WTC11 (cell line): ENCODE measurements at regions not wholly inside any gene's neighbourhood (a gene's known extent, or its start where the extent isn't known, plus 50 kb on each side); places are given as distances from the start of the nearest gene placed in this dataset.

ENCODE experiments used
- ATAC-seq: fragments of 200-7000 bp; cut with Tn5 transposase; 2 replicates; pipeline ENCODE4 v1.10.0; 2021; ENCODE audit warnings: mild to moderate bottlenecking, moderate library complexity
- CTCF ChIA-PET: fragments of 300-600 bp; sonication (Branson Sonifier 250); formaldehyde crosslinking; loops from one replicate; lab custom pipeline; 2021; ENCODE audit warnings: antibody characterized with exemption; lab: Charles Lee
- POLR2A ChIA-PET: fragments of 350-600 bp; sonication (Branson Sonifier 250); formaldehyde crosslinking; loops from one replicate; lab custom pipeline; 2021; ENCODE audit warnings: antibody characterized with exemption; lab: Charles Lee
- DNase-seq: peaks from one replicate; pipeline ENCODE4 v3.0.0; 2021; ENCODE audit warnings: low spot score
- H3K27ac Mint-ChIP-seq: 2 replicates; pipeline ENCODE4 v1.8.0; 2021; ENCODE audit warnings: mixed read lengths
- H3K27me3 Mint-ChIP-seq: 2 replicates; pipeline ENCODE4 v1.8.0; 2021; ENCODE audit warnings: low read depth, mild to moderate bottlenecking, moderate library complexity, mixed read lengths
- H3K36me3 Mint-ChIP-seq: 2 replicates; pipeline ENCODE4 v1.8.0; 2021; ENCODE audit warnings: mixed read lengths
- H3K4me1 Mint-ChIP-seq: 2 replicates; pipeline ENCODE4 v1.8.0; 2022; ENCODE audit warnings: mixed read lengths
- H3K4me3 Mint-ChIP-seq: 2 replicates; pipeline ENCODE4 v1.8.0; 2021; ENCODE audit warnings: mild to moderate bottlenecking, moderate library complexity, mixed read lengths
- H3K9me3 Mint-ChIP-seq: 2 replicates; pipeline ENCODE4 v1.8.0; 2021; ENCODE audit warnings: mixed read lengths
- ATF1 ChIP-seq: sonication (generic); formaldehyde crosslinking; IDR thresholded peaks from 2 replicates; pipeline ENCODE4 v1.8.1; 2023; ENCODE audit warnings: mild to moderate bottlenecking, moderate library complexity, missing genetic modification reagents
- ATF3 ChIP-seq: sonication (generic); formaldehyde crosslinking; conservative IDR thresholded peaks from 2 replicates; pipeline ENCODE4 v1.8.1; 2022; ENCODE audit warnings: mild to moderate bottlenecking, missing genetic modification reagents
- E2F1 ChIP-seq: sonication (generic); formaldehyde crosslinking; IDR thresholded peaks from 2 replicates; pipeline ENCODE4 v1.8.0; 2022; ENCODE audit warnings: mild to moderate bottlenecking, missing genetic modification reagents
- E2F5 ChIP-seq: sonication (generic); formaldehyde crosslinking; IDR thresholded peaks from 2 replicates; pipeline ENCODE4 v1.8.1; 2022; ENCODE audit warnings: mild to moderate bottlenecking, moderate library complexity, missing genetic modification reagents
- FOXK1 ChIP-seq: sonication (generic); formaldehyde crosslinking; IDR thresholded peaks from 2 replicates; pipeline ENCODE4 v1.8.0; 2022; ENCODE audit warnings: mild to moderate bottlenecking, moderate library complexity, missing genetic modification reagents
- GRHL2 ChIP-seq: fragments of 250-450 bp; sonication (Bioruptor Pico); IDR thresholded peaks from 2 replicates; pipeline ENCODE4 v1.8.0; 2022; ENCODE audit warnings: mild to moderate bottlenecking, moderate library complexity; ENCODE audit not compliant: insufficient replicate concordance, severe bottlenecking
- IRF2 ChIP-seq: sonication (generic); formaldehyde crosslinking; IDR thresholded peaks from 2 replicates; pipeline ENCODE4 v1.8.0; 2022; ENCODE audit warnings: low read depth, missing genetic modification reagents, borderline replicate concordance
- MAX ChIP-seq: sonication (generic); formaldehyde crosslinking; IDR thresholded peaks from 2 replicates; pipeline ENCODE4 v1.8.0; 2022; ENCODE audit warnings: mild to moderate bottlenecking, missing genetic modification reagents
- PREB ChIP-seq: sonication (generic); formaldehyde crosslinking; IDR thresholded peaks from 2 replicates; pipeline ENCODE4 v1.8.1; 2022; ENCODE audit warnings: mild to moderate bottlenecking, missing genetic modification reagents, moderate library complexity, borderline replicate concordance
- ZNF396 ChIP-seq: fragments of 250-450 bp; sonication (Bioruptor Pico); IDR thresholded peaks from 2 replicates; pipeline ENCODE4 v1.8.0; 2021; ENCODE audit warnings: mild to moderate bottlenecking, moderate library complexity, borderline replicate concordance
- ZNF512 ChIP-seq: sonication (generic); formaldehyde crosslinking; IDR thresholded peaks from 2 replicates; pipeline ENCODE4 v1.8.1; 2022; ENCODE audit warnings: missing genetic modification reagents, borderline replicate concordance
- TF ChIP-seq, protein P1 (sequence below): sonication (generic); formaldehyde crosslinking; IDR thresholded peaks from 2 replicates; pipeline ENCODE4 v1.8.0; 2023; ENCODE audit warnings: missing genetic modification reagents
- TF ChIP-seq, protein P2 (sequence below): sonication (generic); formaldehyde crosslinking; conservative IDR thresholded peaks from 2 replicates; pipeline ENCODE4 v1.8.1; 2023; ENCODE audit warnings: mild to moderate bottlenecking, low read depth, missing genetic modification reagents, moderate library complexity
- TF ChIP-seq, protein P3 (sequence below): sonication (generic); formaldehyde crosslinking; IDR thresholded peaks from 2 replicates; pipeline ENCODE4 v1.8.1; 2023; ENCODE audit warnings: mild to moderate bottlenecking, missing genetic modification reagents, moderate library complexity

DNA sequence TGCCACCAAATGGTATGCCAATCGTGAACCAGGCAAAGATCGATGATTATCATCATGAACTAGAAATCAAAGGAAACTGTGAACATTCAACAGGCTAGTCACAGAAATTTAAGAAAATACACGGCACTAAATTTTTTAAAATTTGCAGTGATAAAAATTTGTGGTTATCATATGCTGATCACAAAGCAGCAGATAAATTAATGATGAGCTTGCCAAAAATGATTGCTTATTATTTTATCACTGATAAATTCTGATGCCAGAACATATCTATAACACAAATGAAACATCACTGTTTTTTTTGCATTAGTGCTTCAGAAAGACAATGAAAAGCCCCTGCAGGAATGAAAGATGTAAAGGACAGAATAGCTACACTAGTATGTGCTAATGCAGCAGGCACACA lies 1413.2 kb upstream of the MAP3K7 start (continued):
- no peak for TF ChIP-seq E2F5
- TF ChIP-seq, all 79 proteins: peak for 0

- POLR2A ChIA-PET: no interaction called here
- Mint-ChIP-seq H3K4me1 (no peaks in the 10 kb centered on the region), H3K4me3 (no peak overlapping the region), H3K27ac (no peak overlapping the region), H3K9me3 (peaks cover 43% of the 10 kb centered on the region), H3K27me3 (no peaks in the 10 kb centered on the region), H3K36me3 (peaks cover 19% of the 10 kb centered on the region)
- TF ChIP-seq ATF3 (CRISPR knock-in tag) (no peak), FOXK1 (CRISPR knock-in tag) (no peak), E2F1 (CRISPR knock-in tag) (no peak), IRF2 (CRISPR knock-in tag) (no peak), ZNF396 (CRISPR knock-in tag) (no peak), GRHL2 (CRISPR knock-in tag) (no peak), MAX (CRISPR knock-in tag) (no peak), ZNF512 (no peak), PREB (no peak), ATF1 (no peak)
- TF ChIP-seq, protein P1, sequence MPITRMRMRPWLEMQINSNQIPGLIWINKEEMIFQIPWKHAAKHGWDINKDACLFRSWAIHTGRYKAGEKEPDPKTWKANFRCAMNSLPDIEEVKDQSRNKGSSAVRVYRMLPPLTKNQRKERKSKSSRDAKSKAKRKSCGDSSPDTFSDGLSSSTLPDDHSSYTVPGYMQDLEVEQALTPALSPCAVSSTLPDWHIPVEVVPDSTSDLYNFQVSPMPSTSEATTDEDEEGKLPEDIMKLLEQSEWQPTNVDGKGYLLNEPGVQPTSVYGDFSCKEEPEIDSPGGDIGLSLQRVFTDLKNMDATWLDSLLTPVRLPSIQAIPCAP (CRISPR knock-in tag): no peak
- TF ChIP-seq, protein P2, sequence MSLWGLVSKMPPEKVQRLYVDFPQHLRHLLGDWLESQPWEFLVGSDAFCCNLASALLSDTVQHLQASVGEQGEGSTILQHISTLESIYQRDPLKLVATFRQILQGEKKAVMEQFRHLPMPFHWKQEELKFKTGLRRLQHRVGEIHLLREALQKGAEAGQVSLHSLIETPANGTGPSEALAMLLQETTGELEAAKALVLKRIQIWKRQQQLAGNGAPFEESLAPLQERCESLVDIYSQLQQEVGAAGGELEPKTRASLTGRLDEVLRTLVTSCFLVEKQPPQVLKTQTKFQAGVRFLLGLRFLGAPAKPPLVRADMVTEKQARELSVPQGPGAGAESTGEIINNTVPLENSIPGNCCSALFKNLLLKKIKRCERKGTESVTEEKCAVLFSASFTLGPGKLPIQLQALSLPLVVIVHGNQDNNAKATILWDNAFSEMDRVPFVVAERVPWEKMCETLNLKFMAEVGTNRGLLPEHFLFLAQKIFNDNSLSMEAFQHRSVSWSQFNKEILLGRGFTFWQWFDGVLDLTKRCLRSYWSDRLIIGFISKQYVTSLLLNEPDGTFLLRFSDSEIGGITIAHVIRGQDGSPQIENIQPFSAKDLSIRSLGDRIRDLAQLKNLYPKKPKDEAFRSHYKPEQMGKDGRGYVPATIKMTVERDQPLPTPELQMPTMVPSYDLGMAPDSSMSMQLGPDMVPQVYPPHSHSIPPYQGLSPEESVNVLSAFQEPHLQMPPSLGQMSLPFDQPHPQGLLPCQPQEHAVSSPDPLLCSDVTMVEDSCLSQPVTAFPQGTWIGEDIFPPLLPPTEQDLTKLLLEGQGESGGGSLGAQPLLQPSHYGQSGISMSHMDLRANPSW (CRISPR knock-in tag): no peak
- TF ChIP-seq, protein P3, sequence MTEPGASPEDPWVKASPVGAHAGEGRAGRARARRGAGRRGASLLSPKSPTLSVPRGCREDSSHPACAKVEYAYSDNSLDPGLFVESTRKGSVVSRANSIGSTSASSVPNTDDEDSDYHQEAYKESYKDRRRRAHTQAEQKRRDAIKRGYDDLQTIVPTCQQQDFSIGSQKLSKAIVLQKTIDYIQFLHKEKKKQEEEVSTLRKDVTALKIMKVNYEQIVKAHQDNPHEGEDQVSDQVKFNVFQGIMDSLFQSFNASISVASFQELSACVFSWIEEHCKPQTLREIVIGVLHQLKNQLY (CRISPR knock-in tag): no peak
- no peak for DNase-seq
- no peak for ATAC-seq
- CTCF ChIA-PET: no interaction called here
Measured at GRCh38 chr6:91994787-91995186, 1407.9 kb upstream of the MAP3K7 start.
